Osteoblast (primary cell): ENCODE measurements at regions not wholly inside any gene's neighbourhood (a gene's known extent, or its start where the extent isn't known, plus 50 kb on each side); places are given as distances from the start of the nearest gene placed in this dataset.
A peak's percentile ranks its signal among the peaks of the same experiment; 100 is the strongest.

Experiments
- DNase-seq: peaks from one replicate; pipeline ENCODE4 v3.0.0; 2011; ENCODE audit warnings: low spot score, mixed read lengths; ENCODE audit not compliant: insufficient read length; ENCODE audit errors: missing footprints
- H2AFZ ChIP-seq: 2 replicates; pipeline ENCODE4 v1.6.0; 2011; ENCODE audit warnings: mild to moderate bottlenecking, low read length
- H3K27ac ChIP-seq: 2 replicates; pipeline ENCODE4 v1.5.1; 2011; ENCODE audit warnings: mild to moderate bottlenecking, low read depth, low read length, moderate library complexity
- H3K27me3 ChIP-seq: 2 replicates; pipeline ENCODE4 v1.6.0; 2012; ENCODE audit warnings: mild to moderate bottlenecking, control low read depth, inconsistent platforms, low read length, moderate library complexity; ENCODE audit not compliant: insufficient read depth
- H3K36me3 ChIP-seq: 2 replicates; pipeline ENCODE4 v1.5.1; 2011; ENCODE audit warnings: mild to moderate bottlenecking, low read length, control low read depth, moderate library complexity; ENCODE audit not compliant: insufficient read depth
- H3K4me1 ChIP-seq: 2 replicates; pipeline ENCODE4 v1.5.1; 2011; ENCODE audit warnings: mild to moderate bottlenecking, low read length, control low read depth, moderate library complexity; ENCODE audit not compliant: insufficient read depth
- H3K4me2 ChIP-seq: 2 replicates; pipeline ENCODE4 v1.6.0; 2011; ENCODE audit warnings: mild to moderate bottlenecking, low read length; ENCODE audit not compliant: insufficient read depth
- H3K4me3 ChIP-seq: fragments of 200-600 bp; sonication (generic); 3 replicates; pipeline ENCODE4 v1.5.1; 2012; ENCODE audit warnings: mild to moderate bottlenecking, low read length, inconsistent platforms; ENCODE audit not compliant: insufficient read depth
- H3K79me2 ChIP-seq: 2 replicates; pipeline ENCODE4 v1.6.0; 2012; ENCODE audit warnings: mild to moderate bottlenecking, low read length, control low read depth, inconsistent platforms; ENCODE audit not compliant: insufficient read depth
- H3K9me3 ChIP-seq: 2 replicates; pipeline ENCODE4 v1.5.1; 2011; ENCODE audit warnings: low read depth, low read length, control low read depth
- H4K20me1 ChIP-seq: 2 replicates; pipeline ENCODE4 v1.6.0; 2012; ENCODE audit warnings: mild to moderate bottlenecking, low read length, control low read depth; ENCODE audit not compliant: insufficient read depth
- CTCF ChIP-seq: IDR thresholded peaks from 2 replicates; pipeline ENCODE4 v1.5.1; 2011; ENCODE audit warnings: mild to moderate bottlenecking, low read depth, low read length, moderate library complexity; ENCODE audit errors: extremely low read depth

- H4K20me1 ChIP-seq: no peaks in the 10 kb centered on the region
- no peak overlapping the region for H3K27ac ChIP-seq
- no peak for DNase-seq
- no peaks in the 10 kb centered on the region for H3K79me2 ChIP-seq
- H3K4me2 ChIP-seq: no peak overlapping the region
- no peak overlapping the region for H3K4me3 ChIP-seq
- no peaks in the 10 kb centered on the region for H3K9me3 ChIP-seq
- H2AFZ ChIP-seq: no peak overlapping the region
- no peaks in the 10 kb centered on the region for H3K27me3 ChIP-seq
- no peak for TF ChIP-seq CTCF
- H3K4me1 ChIP-seq: no peaks in the 10 kb centered on the region
- no peaks in the 10 kb centered on the region for H3K36me3 ChIP-seq
Observed at GRCh38 chr2:49843314-49843713, 689.0 kb upstream of the FSHR start.

- TF ChIP-seq CTCF: no peak
- Histone ChIP-seq H3K4me1 (no peaks in the 10 kb centered on the region), H3K27ac (no peak overlapping the region), H3K36me3 (no peaks in the 10 kb centered on the region), H3K9me3 (no peaks in the 10 kb centered on the region), H3K79me2 (no peaks in the 10 kb centered on the region), H4K20me1 (no peaks in the 10 kb centered on the region), H3K4me3 (no peak overlapping the region), H2AFZ (no peak overlapping the region), H3K4me2 (no peak overlapping the region), H3K27me3 (no peaks in the 10 kb centered on the region)
- peak; percentile 4 for DNase-seq
Observed at GRCh38 chr2:49840428-49840975, 686.2 kb upstream of the FSHR start.

- Histone ChIP-seq H3K27ac (no peak overlapping the region), H3K9me3 (no peaks in the 10 kb centered on the region), H3K36me3 (no peaks in the 10 kb centered on the region), H4K20me1 (no peaks in the 10 kb centered on the region), H3K4me1 (no peaks in the 10 kb centered on the region), H2AFZ (no peak overlapping the region), H3K4me2 (no peak overlapping the region), H3K27me3 (no peaks in the 10 kb centered on the region), H3K4me3 (no peak overlapping the region), H3K79me2 (no peaks in the 10 kb centered on the region)
- no peak for TF ChIP-seq CTCF
- DNase-seq: no peak
Observed at GRCh38 chr2:49839818-49840217, 685.5 kb upstream of the FSHR start.

GRCh38 chr2:49837561-49838293 is 683.4 kb upstream of the FSHR start:
- Histone ChIP-seq H3K4me1 (no peaks in the 10 kb centered on the region), H3K27ac (no peak overlapping the region), H4K20me1 (no peaks in the 10 kb centered on the region), H3K9me3 (no peaks in the 10 kb centered on the region), H3K36me3 (no peaks in the 10 kb centered on the region), H3K27me3 (no peaks in the 10 kb centered on the region), H2AFZ (no peak overlapping the region), H3K4me3 (no peak overlapping the region), H3K79me2 (no peaks in the 10 kb centered on the region), H3K4me2 (no peak overlapping the region)
- DNase-seq: no peak
- no peak for TF ChIP-seq CTCF
